Body of pancreas (tissue), 4 donors: ENCODE measurements at regions not wholly inside any gene's neighbourhood (a gene's known extent, or its start where the extent isn't known, plus 50 kb on each side); places are given as distances from the start of the nearest gene placed in this dataset. TPM values are rescaled to one million over a fixed set of nuclear protein-coding genes. Genes with fewer than 3 reads are reported as not detected.

Source experiments
- ATAC-seq: fragments of 150-250 bp; one replicate; pipeline ENCODE4 v1.9.1; 2016
- DNase-seq, 4 donors: peaks; one replicate each; pipeline ENCODE4 v3.0.0-alpha.2; 2019
- H3K27ac ChIP-seq, 4 donors: fragments of 200-600 bp; sonication (generic); 1 replicate in 3 of 4; 2 replicates in 1 of 4; pipeline versions ENCODE4 v1.5.1 to v1.6.1; 2016 to 2019; ENCODE audit warnings: mild to moderate bottlenecking in 1 of 4, mixed read lengths in 1 of 4, moderate library complexity in 1 of 4
- H3K27me3 ChIP-seq, 2 donors: fragments of 200-600 bp; sonication (generic); one replicate each; pipeline ENCODE4 v1.6.0; 2016; ENCODE audit warnings: mild to moderate bottlenecking in 1 of 2
- H3K36me3 ChIP-seq, 2 donors: fragments of 200-600 bp; sonication (generic); replicated peaks in 1 of 2; 2 replicates each; pipeline ENCODE4 v1.5.1; 2016; ENCODE audit warnings: low read depth in 2 of 2; ENCODE audit not compliant: insufficient read depth in 1 of 2
- H3K4me1 ChIP-seq: fragments of 200-600 bp; sonication (generic); one replicate; pipeline ENCODE4 v1.6.0; 2016
- H3K4me3 ChIP-seq, 2 donors: fragments of 200-600 bp; sonication (generic); 1 replicate in 1 of 2; 2 replicates in 1 of 2; pipeline ENCODE4 v1.5.1; 2016 to 2019
- H3K9me3 ChIP-seq, 3 donors: fragments of 200-600 bp; sonication (generic); 1 replicate in 2 of 3; 2 replicates in 1 of 3; pipeline ENCODE4 v1.5.1; 2016
- POLR2A ChIP-seq, 3 donors: fragments of 450-650 bp; IDR thresholded peaks; one replicate each; pipeline ENCODE4 v1.6.1; 2016; ENCODE audit warnings: antibody characterized with exemption in 3 of 3, mild to moderate bottlenecking in 2 of 3
- WGBS, 2 donors: methylation state at CpG; one replicate each; pipeline ENCODE4 v1.1.5; 2017; 5-methylcytosine and 5-hydroxymethylcytosine counted together
- intact Hi-C: fragments of 100-400 bp; cut with DNase I; formaldehyde crosslinking; loops from one replicate; pipeline ENCODE4 v1.15.1; 2023
- small RNA-seq: library from RNA; depleted of rRNA; stranded (forward); fragments of <200 nt; gene quantifications from one replicate; pipeline ENCODE3, GENCODE V24; 2016
- TF ChIP-seq, protein P1 (sequence below), 7 experiments: fragments of 450-650 bp in 4 of 7; fragments of 200-600 bp in 3 of 7; sonication (generic) in 3 of 7; IDR thresholded peaks; one replicate each; pipeline ENCODE4 v1.5.1; 2016 to 2019; ENCODE audit warnings: antibody characterized with exemption in 7 of 7

DNA sequence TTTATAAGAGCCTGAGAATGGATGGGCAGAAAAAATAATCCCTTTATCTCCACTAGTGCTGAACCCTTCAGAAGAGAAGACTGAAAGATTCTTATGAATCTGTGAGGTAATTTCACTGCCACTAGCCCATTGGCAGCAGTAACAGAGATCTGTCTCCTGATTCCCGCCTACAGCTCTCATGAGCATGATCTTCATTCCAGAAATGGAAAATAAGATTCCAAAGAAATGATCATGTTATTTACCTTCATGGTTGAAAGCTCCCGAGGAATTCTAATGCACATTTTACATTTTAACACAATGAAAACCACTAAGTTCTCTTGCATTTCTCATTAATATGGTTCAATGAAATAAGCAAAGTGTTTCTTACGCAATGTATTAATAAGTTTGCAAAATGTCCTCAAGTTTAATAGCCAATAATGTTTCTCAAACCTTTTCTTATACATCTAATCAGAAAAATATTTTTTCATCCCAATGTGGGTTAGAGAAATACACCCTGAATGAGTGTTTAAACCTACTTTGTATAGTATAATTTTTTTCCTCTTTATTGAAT is 905.6 kb downstream of the TMEM182 start:
- Histone ChIP-seq H3K9me3 (no peaks in the 10 kb centered on the region), H3K27me3 (no peaks in the 10 kb centered on the region), H3K27ac (no peak overlapping the region), H3K36me3 (no peaks in the 10 kb centered on the region), H3K4me3 (no peak overlapping the region), H3K4me1 (no peaks in the 10 kb centered on the region)
- DNase-seq (no peak), ATAC-seq (no peak)
- WGBS, 2 donors, result 71 to 76% methylated on average over 3 of the region's 3 CpGs
- TF ChIP-seq, protein P1, sequence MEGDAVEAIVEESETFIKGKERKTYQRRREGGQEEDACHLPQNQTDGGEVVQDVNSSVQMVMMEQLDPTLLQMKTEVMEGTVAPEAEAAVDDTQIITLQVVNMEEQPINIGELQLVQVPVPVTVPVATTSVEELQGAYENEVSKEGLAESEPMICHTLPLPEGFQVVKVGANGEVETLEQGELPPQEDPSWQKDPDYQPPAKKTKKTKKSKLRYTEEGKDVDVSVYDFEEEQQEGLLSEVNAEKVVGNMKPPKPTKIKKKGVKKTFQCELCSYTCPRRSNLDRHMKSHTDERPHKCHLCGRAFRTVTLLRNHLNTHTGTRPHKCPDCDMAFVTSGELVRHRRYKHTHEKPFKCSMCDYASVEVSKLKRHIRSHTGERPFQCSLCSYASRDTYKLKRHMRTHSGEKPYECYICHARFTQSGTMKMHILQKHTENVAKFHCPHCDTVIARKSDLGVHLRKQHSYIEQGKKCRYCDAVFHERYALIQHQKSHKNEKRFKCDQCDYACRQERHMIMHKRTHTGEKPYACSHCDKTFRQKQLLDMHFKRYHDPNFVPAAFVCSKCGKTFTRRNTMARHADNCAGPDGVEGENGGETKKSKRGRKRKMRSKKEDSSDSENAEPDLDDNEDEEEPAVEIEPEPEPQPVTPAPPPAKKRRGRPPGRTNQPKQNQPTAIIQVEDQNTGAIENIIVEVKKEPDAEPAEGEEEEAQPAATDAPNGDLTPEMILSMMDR (IDR thresholded peaks at IDR 0.05), result no peak
- no peak for TF ChIP-seq POLR2A (IDR thresholded peaks at IDR 0.05)
- intact Hi-C loops, result no loop called here

DNA sequence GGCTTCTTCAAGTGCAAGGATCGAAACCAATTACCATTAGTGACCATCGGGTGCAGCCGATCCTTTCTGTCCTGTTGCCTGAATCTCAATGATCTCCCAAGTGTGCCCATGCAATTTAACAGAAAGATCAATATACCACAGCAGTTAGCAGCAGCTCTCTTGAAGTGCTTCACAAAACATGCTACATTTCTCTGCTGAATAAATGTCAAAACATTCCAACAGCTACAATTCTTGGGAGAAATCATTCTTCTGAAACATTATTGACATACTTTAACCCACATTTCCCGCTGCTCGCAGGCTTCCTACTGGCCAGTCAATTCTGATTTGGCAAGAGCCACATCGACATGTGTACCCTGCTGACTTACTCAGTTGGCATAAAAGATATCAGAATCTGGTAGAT is 907.7 kb downstream of the TMEM182 start:
- Histone ChIP-seq H3K4me3 (no peak overlapping the region), H3K36me3 (no peaks in the 10 kb centered on the region), H3K9me3 (no peaks in the 10 kb centered on the region), H3K4me1 (no peaks in the 10 kb centered on the region), H3K27ac (no peak overlapping the region), H3K27me3 (no peaks in the 10 kb centered on the region)
- no peak for DNase-seq
- ATAC-seq, result no peak
- TF ChIP-seq, protein P1 (IDR thresholded peaks at IDR 0.05), result no peak
- no peak for TF ChIP-seq POLR2A (IDR thresholded peaks at IDR 0.05)
- intact Hi-C loops, result no loop called here
- 36 to 40% methylated on average over 6 of the region's 6 CpGs for WGBS, 2 donors

Small RNA genes in the stretch of these regions (small RNA-seq; reads per million reads assigned to genes)
- gene AC010881.1 (not detected), gene AC018880.2 (not detected)
